MCF 10A (cell line): ENCODE measurements at regions not wholly inside any gene's neighbourhood (a gene's known extent, or its start where the extent isn't known, plus 50 kb on each side); places are given as distances from the start of the nearest gene placed in this dataset.

Source experiments
- BruUV-seq: library from RNA; stranded (reverse); fragments of 400-500 nt; replicated peaks from 2 replicates; lab custom pipeline; 2021; lab: Mats Ljungman, UMichigan
- CTCF ChIA-PET: fragments of 300-600 bp; sonication (Branson Sonifier 250); formaldehyde crosslinking; extraction: SDS; loops from one replicate; lab custom pipeline; 2021; ENCODE audit warnings: antibody characterized with exemption, inconsistent platforms; lab: Yijun Ruan, JAX
- POLR2A ChIA-PET: fragments of 300-600, 350-650 bp; sonication (Branson Sonifier 250); formaldehyde crosslinking; extraction: SDS; loops from one replicate; lab custom pipeline; 2020; ENCODE audit warnings: antibody characterized with exemption, inconsistent platforms; lab: Yijun Ruan, JAX
- DNase-seq: peaks from one replicate; pipeline ENCODE4 v3.0.0-alpha.2; 2018; ENCODE audit not compliant: unreplicated experiment
- H3K27ac Mint-ChIP-seq: one replicate; pipeline ENCODE4 v1.8.0; 2022; ENCODE audit warnings: mild to moderate bottlenecking, low read depth, mixed read lengths; ENCODE audit not compliant: unreplicated experiment
- H3K27me3 Mint-ChIP-seq: one replicate; pipeline ENCODE4 v1.8.0; 2022; ENCODE audit warnings: mixed read lengths; ENCODE audit not compliant: insufficient read depth, unreplicated experiment
- H3K36me3 Mint-ChIP-seq: one replicate; pipeline ENCODE4 v1.8.0; 2022; ENCODE audit warnings: mild to moderate bottlenecking, moderate library complexity, mixed read lengths; ENCODE audit not compliant: insufficient read depth, unreplicated experiment
- H3K4me1 Mint-ChIP-seq: one replicate; pipeline ENCODE4 v1.8.0; 2022; ENCODE audit warnings: mixed read lengths; ENCODE audit not compliant: insufficient read depth, unreplicated experiment
- H3K4me3 Mint-ChIP-seq: one replicate; pipeline ENCODE4 v1.8.0; 2022; ENCODE audit warnings: mild to moderate bottlenecking, moderate library complexity, mixed read lengths; ENCODE audit not compliant: unreplicated experiment
- H3K9me3 Mint-ChIP-seq: one replicate; pipeline ENCODE4 v1.8.0; 2022; ENCODE audit warnings: mixed read lengths; ENCODE audit not compliant: unreplicated experiment
- intact Hi-C: fragments of 100-400 bp; cut with micrococcal nuclease; formaldehyde crosslinking; loops from 2 replicates; pipeline ENCODE4 v1.14.1; 2022
- TF ChIP-seq, protein P1 (sequence below): fragments of 200-600 bp; IDR thresholded peaks from one replicate; pipeline ENCODE4 v1.8.0; 2022; ENCODE audit warnings: antibody characterized with exemption, mild to moderate bottlenecking; ENCODE audit not compliant: unreplicated experiment

DNA sequence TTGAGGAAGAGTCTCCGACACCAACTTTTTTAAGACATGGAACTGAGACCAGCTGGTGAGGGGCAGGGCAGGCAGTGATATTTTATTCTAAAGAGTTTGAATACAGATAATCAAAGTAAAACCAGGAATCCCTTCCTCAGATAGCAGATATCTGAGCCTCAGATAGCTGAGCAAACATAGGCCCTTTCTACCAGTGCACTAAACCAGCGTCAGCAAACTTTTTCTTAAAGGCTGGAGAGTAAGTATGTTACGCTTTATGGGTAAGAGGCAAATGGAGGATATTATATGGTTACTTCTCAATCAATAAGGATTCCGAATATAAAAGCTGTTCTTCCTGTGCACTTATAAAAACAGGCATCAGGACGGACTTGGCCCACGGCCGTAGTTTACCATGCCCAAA, 73.9 kb downstream of the WNT5A start:
- ChIA-PET CTCF (interaction anchor here (1.0 kb wide), 1 partner anchor 39 kb away, joined by 4 read pairs; no protein-coding TSS in a partner anchor), POLR2A (no interaction called here)
- TF ChIP-seq, protein P1, sequence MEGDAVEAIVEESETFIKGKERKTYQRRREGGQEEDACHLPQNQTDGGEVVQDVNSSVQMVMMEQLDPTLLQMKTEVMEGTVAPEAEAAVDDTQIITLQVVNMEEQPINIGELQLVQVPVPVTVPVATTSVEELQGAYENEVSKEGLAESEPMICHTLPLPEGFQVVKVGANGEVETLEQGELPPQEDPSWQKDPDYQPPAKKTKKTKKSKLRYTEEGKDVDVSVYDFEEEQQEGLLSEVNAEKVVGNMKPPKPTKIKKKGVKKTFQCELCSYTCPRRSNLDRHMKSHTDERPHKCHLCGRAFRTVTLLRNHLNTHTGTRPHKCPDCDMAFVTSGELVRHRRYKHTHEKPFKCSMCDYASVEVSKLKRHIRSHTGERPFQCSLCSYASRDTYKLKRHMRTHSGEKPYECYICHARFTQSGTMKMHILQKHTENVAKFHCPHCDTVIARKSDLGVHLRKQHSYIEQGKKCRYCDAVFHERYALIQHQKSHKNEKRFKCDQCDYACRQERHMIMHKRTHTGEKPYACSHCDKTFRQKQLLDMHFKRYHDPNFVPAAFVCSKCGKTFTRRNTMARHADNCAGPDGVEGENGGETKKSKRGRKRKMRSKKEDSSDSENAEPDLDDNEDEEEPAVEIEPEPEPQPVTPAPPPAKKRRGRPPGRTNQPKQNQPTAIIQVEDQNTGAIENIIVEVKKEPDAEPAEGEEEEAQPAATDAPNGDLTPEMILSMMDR, result no peak
- no peaks in the 10 kb centered on the region for H3K9me3 Mint-ChIP-seq
- H3K27ac Mint-ChIP-seq, result no peak overlapping the region
- intact Hi-C loops, result no loop called here
- no TSS peak for BruUV-seq
- H3K4me1 Mint-ChIP-seq, result peaks cover 14% of the 10 kb centered on the region
- H3K27me3 Mint-ChIP-seq, result no peaks in the 10 kb centered on the region
- H3K36me3 Mint-ChIP-seq, result peaks cover 6% of the 10 kb centered on the region
- DNase-seq, result no peak
- no peak overlapping the region for H3K4me3 Mint-ChIP-seq

DNA sequence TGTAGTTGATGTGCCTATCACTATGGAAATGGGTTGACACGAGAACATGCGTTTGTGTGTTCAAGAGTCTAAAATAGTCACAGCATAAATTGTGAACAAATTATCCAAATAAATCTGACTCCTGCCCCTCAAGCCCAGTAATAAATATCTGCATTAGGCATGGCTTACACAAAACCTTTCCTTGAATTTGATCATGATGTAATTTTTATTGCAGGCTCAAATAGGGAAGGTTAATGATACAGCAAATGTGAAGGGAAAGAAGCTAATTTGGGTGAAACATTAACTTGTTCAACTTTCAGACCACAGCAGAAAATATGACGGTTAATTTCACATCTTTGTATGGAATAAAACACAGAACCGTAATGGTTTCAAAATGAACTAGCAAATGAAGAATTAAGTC, 74.6 kb downstream of the WNT5A start:
- TF ChIP-seq, protein P1, result no peak
- intact Hi-C loops, result no loop called here
- Mint-ChIP-seq H3K36me3 (peaks cover 7% of the 10 kb centered on the region), H3K27ac (no peak overlapping the region), H3K9me3 (no peaks in the 10 kb centered on the region), H3K27me3 (no peaks in the 10 kb centered on the region), H3K4me3 (no peak overlapping the region), H3K4me1 (peaks cover 14% of the 10 kb centered on the region)
- ChIA-PET CTCF (interaction anchor here (0.6 to 1.0 kb wide), 2 partner anchors 38 to 309 kb away, joined by 3 to 4 read pairs; no protein-coding TSS in a partner anchor), POLR2A (no interaction called here)
- no peak for DNase-seq
- no TSS peak for BruUV-seq

DNA sequence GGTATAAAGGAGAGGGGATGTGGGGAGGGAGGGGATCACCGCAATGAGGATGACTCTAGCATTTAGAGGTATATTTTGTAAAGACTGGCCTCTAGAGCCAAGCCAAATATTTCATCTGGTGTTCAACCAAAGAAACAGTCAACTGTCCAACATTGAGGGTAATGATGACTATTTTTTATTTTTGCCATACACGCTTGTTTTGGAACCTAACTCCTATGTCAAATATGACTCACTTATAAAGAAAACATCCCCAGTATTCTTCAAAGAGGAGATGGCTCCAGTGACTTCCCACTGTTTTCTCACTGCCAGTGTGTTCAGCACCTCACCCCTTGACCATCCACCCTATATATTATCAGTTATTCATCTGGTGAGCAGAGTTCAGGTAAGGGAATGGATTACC, 77.3 kb downstream of the WNT5A start:
- DNase-seq, result peak; percentile 21
- POLR2A ChIA-PET, result no interaction called here
- Mint-ChIP-seq H3K27me3 (no peaks in the 10 kb centered on the region), H3K4me1 (no peaks in the 10 kb centered on the region), H3K36me3 (peaks cover 5% of the 10 kb centered on the region), H3K9me3 (no peaks in the 10 kb centered on the region), H3K4me3 (no peak overlapping the region), H3K27ac (no peak overlapping the region)
- intact Hi-C loops, result no loop called here
- CTCF ChIA-PET, result no interaction called here
- no TSS peak for BruUV-seq
- TF ChIP-seq, protein P1, result no peak

DNA sequence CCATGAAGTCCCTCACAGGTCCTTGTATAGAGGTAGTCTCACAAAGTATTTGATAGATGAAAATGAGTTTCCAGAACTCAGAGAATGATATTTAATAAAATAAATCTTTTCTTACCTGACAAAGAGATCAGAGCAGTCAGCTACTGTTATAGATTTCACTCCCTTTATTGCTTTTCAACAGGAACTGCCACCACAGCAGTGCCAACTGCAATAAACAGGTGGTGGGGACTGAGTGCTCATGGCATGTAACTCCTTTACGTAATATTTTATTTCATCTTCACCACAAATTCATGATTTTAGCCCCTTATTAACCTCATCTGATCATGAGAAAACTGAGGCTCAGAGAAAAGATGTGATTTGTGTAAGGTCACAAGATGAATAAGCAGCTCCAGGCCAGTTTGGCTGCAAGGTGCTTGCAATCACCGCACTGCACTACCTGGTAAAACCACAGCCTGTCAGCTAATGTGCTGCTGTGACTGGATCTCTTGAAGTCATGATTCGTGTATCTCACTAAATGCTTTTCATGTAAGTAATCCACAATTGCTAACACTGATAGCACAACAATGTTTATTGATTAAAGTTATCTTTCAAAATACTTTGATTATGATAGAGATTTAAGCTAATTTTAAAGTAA, 78.8 kb downstream of the WNT5A start:
- intact Hi-C loops, result no loop called here
- no peak overlapping the region for H3K27ac Mint-ChIP-seq
- TF ChIP-seq, protein P1, result no peak
- no peak overlapping the region for H3K4me3 Mint-ChIP-seq
- ChIA-PET CTCF (interaction anchor here (0.7 kb wide), 1 partner anchor 74 kb away, joined by 3 read pairs; no protein-coding TSS in a partner anchor), POLR2A (no interaction called here)
- no peaks in the 10 kb centered on the region for H3K4me1 Mint-ChIP-seq
- no peaks in the 10 kb centered on the region for H3K9me3 Mint-ChIP-seq
- no peaks in the 10 kb centered on the region for H3K27me3 Mint-ChIP-seq
- BruUV-seq, result no TSS peak
- DNase-seq, result no peak
- H3K36me3 Mint-ChIP-seq, result peaks cover 5% of the 10 kb centered on the region
